C4-2B (cell line): ENCODE measurements at regions not wholly inside any gene's neighbourhood (a gene's known extent, or its start where the extent isn't known, plus 50 kb on each side); places are given as distances from the start of the nearest gene placed in this dataset.

ENCODE experiments used
- H3K27ac ChIP-seq: fragments of 450-650 bp; 2 replicates; pipeline ENCODE4 v1.5.1; 2017
- ZFX ChIP-seq: fragments of 450-650 bp; IDR thresholded peaks from 2 replicates; pipeline ENCODE4 v1.6.1; 2017
- TF ChIP-seq, protein P1 (sequence below): fragments of 450-650 bp; conservative IDR thresholded peaks from 2 replicates; pipeline ENCODE4 v1.5.1; 2017; ENCODE audit warnings: mild to moderate bottlenecking

- no peak for TF ChIP-seq ZFX
- TF ChIP-seq, protein P1, sequence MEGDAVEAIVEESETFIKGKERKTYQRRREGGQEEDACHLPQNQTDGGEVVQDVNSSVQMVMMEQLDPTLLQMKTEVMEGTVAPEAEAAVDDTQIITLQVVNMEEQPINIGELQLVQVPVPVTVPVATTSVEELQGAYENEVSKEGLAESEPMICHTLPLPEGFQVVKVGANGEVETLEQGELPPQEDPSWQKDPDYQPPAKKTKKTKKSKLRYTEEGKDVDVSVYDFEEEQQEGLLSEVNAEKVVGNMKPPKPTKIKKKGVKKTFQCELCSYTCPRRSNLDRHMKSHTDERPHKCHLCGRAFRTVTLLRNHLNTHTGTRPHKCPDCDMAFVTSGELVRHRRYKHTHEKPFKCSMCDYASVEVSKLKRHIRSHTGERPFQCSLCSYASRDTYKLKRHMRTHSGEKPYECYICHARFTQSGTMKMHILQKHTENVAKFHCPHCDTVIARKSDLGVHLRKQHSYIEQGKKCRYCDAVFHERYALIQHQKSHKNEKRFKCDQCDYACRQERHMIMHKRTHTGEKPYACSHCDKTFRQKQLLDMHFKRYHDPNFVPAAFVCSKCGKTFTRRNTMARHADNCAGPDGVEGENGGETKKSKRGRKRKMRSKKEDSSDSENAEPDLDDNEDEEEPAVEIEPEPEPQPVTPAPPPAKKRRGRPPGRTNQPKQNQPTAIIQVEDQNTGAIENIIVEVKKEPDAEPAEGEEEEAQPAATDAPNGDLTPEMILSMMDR, result no peak
- H3K27ac ChIP-seq, result no peak overlapping the region
Observed at GRCh38 chr17:14446825-14447224, 145.9 kb downstream of the HS3ST3B1 start.

DNA sequence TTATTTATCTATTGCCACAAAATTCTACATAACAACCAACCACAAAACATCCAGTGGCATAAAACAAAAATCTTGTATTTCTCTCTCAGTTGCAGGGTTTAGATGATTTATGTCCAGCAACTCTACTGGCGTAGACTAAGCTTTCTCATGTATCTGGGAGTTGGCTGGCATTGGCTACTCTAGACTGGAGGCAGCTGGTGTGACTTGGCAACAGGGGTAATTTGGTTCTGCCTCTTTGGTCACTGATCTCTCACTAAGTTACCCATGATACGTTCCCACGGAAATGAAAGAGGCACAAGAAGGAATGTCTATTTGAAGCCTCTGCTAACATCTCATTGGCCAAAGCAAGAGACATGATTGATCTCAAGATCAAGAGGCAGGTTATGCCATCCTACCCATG lies 144.0 kb downstream of the HS3ST3B1 start:
- TF ChIP-seq, protein P1, result no peak
- no peak for TF ChIP-seq ZFX
- no peak overlapping the region for H3K27ac ChIP-seq

GRCh38 chr17:14442798-14443528 lies 142.1 kb downstream of the HS3ST3B1 start:
- TF ChIP-seq ZFX, result no peak
- TF ChIP-seq, protein P1, result no peak
- H3K27ac ChIP-seq, result no peak overlapping the region

GRCh38 chr17:14437176-14437575 lies 136.3 kb downstream of the HS3ST3B1 start:
- no peak overlapping the region for H3K27ac ChIP-seq
- TF ChIP-seq, protein P1, result no peak
- TF ChIP-seq ZFX, result no peak

DNA sequence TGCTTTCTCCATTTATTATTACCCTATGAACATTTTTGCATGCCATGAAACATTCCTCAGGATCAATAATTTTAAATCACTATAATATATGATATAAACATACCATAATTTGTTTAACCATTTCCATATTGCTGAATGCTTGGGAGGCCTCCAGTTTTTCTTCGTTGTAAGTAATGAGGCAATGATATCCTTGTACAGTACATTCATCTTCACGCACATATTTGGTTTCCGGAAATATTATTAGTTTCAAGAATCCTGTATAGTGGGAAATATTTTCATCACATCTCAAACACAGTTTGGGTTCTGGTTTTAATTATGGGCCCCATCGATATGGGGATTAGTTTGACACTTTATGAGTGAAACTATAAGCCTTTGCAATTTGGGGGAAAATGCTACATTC lies 135.4 kb downstream of the HS3ST3B1 start:
- H3K27ac ChIP-seq, result no peak overlapping the region
- TF ChIP-seq ZFX, result no peak
- TF ChIP-seq, protein P1, result no peak

DNA sequence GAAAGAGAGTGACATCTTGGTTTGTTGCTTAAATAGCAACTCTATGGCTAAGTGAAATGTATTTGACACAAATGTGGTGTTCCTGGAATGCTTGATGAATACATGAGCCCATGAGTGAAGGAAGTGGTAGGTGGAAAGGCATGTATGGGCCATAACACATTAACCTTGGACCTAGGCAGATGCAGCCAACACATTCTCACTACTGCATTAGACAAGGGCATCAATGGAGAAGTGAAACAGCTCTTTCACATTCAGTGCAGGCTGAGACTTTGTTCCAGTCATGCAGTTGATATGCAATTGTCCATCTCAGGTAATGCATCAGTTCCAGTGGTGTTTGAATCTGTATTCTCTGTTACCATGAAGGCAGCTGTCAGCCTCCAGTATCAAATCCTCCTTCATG lies 133.6 kb downstream of the HS3ST3B1 start:
- H3K27ac ChIP-seq, result no peak overlapping the region
- TF ChIP-seq ZFX, result no peak
- TF ChIP-seq, protein P1, result no peak

DNA sequence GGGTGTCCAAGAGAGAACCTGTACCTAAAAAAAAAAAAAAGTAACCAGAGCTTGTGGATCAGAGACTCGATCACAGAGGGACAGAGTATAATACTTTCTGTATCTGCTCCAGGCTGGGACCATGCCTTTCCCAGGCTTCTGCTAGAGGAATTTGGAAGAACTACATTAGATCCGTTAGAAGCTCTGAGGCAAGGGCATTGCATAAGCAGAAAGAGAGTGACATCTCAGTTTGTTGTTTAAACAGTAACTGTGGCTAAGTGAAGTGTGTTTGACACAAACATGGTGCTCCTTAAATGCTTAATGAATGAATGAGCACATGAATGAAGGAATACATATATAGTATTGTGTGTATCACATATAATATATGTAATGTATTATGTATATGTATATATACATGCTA lies 131.2 kb downstream of the HS3ST3B1 start:
- H3K27ac ChIP-seq, result no peak overlapping the region
- TF ChIP-seq ZFX, result no peak
- TF ChIP-seq, protein P1, result no peak
